HG02623 (cell line): ENCODE measurements at regions not wholly inside any gene's neighbourhood (a gene's known extent, or its start where the extent isn't known, plus 50 kb on each side); places are given as distances from the start of the nearest gene placed in this dataset.
A peak's percentile ranks its signal among the peaks of the same experiment; 100 is the strongest.
"Not testable (repeated sequence)": the region's sequence is repeated elsewhere in the genome, so short reads cannot be mapped to it uniquely, and the experiment has no call there.

ENCODE experiments used
- ATAC-seq: cut with Tn5 transposase; IDR thresholded peaks from one replicate; pipeline ENCODE4 v1.9.1; 2021; ENCODE audit warnings: moderate library complexity; ENCODE audit not compliant: unreplicated experiment

DNA sequence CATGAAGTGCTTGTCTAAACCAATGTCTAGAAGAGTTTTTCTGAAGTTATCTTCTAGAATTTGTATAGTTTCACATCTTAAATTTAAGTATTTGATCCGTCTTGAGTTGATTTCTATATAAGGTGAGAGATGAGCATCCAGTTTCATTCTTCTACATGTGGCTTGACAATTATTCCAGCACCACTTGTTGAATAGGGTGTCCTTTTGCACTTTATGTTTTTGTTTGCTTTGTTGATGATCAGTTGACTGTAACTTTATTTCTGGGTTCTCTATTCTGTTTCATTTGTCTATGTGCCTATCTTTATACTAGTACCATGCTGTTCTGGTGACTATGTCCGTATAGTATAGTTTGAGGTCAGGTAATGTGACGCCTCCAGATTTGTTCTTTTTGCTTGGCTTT is 426.6 kb upstream of the CHRM2 start:
- no peak for ATAC-seq

DNA sequence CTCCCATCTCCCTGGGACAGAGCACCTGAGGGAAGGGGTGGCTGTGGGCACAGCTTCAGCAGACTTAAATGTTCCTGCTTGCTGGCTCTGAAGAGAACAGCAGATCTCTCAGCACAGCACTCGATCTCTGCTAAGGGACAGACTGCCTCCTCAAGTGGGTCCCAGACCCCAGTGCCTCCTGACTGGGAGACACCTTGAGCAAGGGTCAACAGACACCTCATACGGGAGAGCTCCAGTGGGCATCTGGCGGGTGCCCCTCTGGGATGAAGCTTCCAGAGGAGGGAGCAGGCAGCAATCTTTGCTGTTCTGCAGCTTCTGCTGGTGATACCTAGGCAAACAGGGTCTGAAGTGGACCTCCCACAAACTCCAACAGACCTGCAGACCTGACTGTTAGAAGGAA is 436.7 kb upstream of the CHRM2 start:
- ATAC-seq, result not testable (repeated sequence)

DNA sequence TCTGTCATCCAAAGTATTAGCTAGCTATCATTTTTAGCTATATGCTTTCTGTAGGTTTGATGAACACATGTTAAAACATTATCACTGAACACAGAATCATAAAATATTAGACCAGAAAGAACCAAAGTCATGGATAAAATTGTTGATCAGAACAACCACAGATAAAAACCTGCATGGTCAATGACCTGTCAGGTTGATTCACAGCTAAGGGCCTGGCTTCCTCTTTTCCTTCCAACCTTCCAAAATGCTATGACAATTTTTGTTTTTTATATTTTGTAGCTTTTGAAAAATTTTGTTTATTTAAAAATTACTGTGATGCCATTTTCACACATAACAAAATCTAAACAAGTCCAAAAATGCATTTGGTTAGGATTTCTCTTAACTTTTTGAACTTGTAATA is 444.4 kb upstream of the CHRM2 start:
- no peak for ATAC-seq

DNA sequence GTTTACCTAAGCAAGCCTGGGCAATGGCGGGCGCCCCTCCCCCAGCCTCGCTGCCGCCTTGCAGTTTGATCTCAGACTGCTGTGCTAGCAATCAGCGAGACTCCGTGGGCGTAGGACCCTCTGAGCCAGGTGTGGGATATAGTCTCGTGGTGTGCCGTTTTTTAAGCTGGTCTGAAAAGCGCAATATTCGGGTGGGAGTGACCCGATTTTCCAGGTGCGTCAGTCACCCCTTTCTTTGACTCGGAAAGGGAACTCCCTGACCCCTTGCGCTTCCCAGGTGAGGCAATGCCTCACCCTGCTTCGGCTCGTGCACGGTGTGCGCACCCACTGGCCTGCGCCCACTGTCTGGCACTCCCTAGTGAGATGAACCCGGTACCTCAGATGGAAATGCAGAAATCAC is 442.6 kb upstream of the MTPN start:
- ATAC-seq, result not testable (repeated sequence)

DNA sequence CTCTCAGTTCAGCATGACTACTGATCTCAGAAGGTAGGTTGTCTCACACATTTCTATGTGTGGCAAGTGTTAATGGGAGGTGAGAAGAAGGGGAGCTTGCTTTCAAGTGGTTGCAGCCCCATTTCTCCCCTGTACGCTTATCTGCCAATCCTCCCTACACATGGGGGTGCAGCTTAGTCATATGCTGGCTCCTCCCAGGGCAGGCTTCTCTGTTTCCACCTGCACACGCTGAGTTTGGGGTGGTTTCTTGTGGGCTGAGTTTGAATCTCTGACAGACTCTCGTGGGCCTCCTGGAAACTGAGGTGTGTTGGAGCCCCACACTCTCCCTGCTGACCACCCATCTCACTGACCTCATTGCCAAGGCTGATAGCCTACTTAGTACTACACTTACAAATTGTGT is 435.8 kb upstream of the MTPN start:
- ATAC-seq, result no peak

DNA sequence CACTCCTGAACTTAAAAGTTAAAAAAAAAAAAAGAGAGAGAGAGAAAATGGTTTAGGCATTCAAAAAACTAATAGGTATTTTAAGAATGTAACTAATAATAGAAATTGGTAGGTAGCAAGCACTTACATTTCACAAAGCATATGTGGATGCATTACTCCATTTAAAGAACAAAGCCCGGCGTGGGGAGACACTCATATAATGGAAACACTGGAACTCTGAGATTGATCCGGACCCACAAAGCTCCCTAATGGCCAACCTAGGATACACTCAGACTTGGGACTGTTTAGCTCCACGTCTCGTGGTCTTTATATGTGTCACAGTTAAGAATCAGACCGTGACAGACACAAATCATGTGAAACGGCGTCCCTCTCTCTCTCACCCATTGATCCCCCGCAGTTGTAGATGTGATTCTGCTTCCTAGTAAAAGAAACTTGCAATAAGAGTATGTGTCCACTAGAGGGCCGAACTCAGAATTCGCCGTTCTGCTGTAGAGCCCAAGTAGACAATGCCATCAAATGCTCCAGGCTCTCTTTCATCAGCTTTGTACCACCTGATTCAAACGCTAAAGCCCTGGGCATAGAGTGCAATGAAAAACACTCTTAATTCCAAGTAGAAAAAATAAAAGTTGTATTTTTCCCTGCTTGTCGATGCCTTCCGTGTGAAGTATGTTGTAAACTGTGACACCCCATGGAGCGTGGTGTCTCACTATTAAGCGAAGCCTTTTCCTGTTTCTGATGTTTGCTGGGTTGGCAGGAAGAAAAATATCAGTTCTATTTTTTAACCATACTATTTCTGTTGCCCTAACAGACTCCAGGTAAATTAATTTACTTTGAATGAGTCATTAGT is 429.0 kb upstream of the MTPN start:
- peak; percentile 94 for ATAC-seq

DNA sequence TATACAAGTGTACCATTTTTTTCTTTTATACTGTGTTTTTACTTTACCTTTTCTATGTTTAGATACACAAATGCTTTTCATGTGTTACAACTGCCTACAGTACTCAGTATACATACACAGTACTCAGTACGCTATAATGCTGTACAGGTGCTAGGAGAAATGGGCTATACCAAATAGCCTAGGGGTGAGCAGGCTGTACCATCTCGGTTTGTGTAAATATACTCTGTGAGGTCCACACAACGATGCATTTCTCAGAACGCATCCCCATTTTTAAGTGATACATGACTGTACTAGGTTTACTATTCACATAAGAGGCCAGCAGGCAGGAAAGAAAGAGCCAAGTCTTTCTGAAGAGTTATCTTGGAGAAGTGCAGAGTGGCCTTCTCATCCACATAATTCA is 426.4 kb upstream of the MTPN start:
- ATAC-seq, result no peak

DNA sequence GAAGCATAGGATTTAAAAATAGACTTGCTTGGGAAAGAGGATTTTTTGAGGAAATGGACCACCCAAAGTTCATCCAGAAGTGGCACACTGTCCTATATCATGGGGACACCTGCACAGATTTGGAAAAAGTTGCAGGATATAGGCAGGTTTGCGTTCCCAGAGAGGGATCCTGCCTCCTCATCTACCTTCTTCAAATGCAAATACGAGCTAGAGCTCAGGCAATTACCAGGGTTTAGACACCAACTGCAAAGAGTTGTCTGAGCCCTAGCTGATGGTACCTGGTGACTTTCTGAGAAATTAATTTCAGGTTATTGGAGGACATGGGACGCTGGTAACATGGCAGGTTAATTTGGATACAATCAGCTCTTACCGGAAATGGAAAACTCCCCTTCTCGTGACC is 423.7 kb upstream of the MTPN start:
- ATAC-seq, result no peak

DNA sequence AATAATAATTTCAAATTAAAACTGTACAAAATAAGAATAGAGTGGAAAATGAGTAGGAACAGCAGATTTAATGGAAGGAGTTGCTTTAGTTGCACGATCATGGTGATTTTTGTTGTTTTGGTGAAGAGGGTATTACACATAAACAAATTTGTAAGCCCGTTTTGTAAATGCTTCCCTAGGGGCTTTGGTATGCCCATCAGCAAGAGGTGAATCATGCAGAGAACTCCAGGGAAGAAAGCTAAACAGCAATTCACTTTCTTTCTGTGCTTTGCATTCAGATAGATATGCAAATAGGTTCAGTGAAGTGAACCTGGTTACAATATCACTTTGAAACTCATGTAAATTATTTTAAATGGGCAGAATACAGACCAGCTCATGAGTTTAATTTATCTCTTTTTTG is 422.2 kb upstream of the MTPN start:
- no peak for ATAC-seq

DNA sequence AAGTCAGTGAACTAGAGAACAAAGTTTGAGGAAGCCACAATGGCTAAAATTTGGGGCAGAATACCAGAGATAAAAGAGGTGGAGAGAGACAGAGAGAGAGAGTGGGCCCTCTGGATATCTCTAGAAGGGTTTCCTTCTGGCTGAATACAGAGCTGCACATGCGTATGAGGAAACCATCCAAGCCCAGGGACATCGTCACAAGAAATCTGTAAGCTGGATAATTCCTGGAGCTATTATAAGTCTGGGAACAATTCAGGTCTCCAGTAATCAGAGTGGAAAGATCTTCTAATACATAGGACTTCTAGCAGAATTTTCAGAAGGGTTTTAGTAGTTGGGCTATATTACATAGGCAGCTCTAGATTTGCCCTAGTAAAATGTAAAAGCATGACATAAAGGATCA is 415.7 kb upstream of the MTPN start:
- ATAC-seq, result no peak

DNA sequence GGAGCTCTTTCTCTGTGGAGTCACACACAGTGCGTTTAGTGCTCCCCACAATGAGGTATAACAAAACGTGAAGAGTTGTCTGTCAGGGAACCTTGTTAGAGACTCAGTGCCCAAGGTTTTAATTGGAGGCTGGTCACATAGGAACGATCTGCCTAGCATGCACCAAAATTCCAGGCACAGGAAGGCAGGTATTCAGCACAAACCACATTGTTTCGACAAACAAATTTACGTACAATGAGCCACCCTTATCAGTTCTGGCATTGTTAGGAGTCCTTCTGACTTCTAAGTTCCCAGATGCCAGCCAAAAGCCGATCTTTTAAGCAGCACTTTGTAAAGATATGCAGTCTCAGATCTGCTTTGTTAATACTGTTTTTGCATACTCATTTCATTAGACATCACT is 414.2 kb upstream of the MTPN start:
- no peak for ATAC-seq

DNA sequence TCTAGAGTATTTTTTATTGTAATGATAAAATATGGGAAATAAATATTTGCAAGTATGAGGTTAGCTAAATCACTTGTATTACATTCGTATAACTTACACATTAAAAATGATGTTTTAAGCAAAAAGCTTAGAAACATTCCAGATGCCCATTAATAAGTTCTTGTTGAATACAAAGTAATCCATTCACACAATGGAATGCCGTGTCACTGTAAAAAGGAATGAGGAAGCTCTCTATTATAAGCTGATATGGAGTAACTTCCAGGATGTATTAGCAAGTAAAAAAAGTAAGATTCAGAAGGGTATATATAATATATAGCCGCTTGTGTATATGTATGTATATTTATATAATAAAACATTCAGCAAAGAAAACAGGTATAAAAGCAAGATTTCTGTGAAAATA is 412.8 kb upstream of the MTPN start:
- no peak for ATAC-seq

DNA sequence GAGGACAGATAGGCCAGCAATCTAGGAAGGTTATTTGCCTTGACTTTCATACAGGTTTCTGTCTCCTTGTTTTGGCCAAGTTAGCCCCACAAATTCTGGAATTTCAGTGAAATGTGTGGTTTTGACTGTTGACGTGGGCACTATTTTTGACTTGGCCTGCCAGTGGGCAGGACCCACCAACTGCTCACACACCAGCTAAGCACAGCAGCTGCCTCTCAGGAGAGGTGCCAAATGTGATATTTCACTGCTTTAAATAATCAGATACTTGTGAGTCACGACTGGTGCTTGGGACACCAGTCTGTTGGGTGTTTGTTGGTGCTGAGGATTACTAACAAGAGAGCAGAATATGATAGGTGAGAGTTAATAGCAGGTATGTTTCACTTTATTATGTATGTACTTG is 409.7 kb upstream of the MTPN start:
- ATAC-seq, result no peak

DNA sequence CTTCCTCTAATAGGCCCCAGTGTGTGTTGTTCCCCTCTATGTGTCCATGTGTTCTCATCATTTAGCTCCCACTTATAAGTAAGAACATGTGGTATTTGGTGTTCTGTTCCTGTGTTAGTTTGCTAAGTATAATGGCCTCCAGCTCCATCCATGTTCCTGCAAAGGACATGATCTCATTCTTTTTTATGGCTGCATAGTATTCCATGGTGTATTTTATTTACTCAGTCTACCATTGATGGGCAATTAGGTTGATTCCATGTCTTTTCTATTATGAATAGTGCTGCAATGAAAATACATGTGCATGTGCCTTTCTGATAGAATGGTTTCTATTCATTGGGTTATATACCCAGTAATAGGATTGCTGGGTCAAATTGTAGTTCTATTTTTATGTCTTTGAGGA is 394.2 kb upstream of the MTPN start:
- ATAC-seq, result not testable (repeated sequence)

DNA sequence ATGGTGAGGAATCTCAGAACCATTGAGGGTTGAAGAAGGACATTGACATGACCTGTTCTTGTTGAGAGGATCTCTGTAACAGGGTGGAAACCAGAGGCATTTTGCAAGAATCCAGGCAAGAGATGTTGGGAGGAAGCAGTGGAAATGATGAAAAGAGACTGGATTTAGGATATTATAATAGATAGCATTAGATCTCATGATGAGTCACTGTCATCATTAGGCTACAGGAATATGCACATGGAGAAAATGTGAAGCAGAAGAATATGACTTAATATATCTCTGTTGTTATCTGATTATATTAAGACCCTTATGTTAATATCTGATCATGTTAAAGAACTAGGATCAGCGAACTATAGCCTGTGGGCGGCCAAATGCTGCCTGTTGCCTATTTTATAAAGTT is 393.0 kb upstream of the MTPN start:
- no peak for ATAC-seq

DNA sequence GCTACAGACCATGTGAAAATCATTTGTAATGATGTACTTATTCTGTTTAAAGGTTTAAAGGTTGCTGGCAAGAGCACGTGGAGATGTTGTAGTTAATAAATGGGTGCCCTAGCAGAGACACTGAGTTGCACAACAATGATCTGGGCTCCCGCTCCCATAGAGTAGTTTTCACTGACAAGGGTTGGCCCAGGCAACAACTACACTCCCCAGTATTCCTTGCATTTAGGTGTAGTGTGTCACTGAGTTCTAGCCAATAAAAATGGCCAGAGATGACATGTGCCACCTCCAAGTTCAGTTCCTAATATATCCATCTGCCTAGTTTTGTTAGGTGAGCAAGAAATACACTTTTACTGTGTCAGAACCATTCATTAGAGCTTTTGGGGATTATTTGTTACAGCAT is 392.1 kb upstream of the MTPN start:
- no peak for ATAC-seq

DNA sequence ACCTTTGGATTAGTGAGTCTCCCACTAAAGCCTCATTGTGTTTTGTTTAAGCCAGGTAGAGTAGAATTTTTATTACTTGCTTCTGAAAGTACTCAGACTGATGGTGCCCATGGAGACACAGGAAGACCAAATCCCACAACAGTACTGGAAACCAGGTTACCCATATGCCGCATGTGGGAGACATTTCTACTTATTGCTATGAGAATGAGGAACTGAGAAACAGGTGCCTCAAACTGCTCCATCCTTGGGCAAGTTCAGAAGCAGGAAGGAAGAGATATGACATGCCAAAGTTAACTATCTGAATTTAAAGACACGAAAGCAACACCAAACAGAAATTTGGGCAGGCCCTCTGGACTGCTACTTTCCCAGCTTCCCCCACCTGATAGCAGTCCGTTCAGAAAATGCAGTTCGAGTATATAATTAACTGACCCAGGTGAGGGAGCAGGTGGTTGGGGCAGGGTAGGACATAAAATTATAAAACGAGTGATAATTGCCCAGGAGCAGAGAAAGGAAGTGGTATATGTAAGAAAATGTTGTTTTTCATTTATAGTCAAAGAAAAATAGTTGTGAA is 382.3 kb upstream of the MTPN start:
- peak; percentile 97 for ATAC-seq

DNA sequence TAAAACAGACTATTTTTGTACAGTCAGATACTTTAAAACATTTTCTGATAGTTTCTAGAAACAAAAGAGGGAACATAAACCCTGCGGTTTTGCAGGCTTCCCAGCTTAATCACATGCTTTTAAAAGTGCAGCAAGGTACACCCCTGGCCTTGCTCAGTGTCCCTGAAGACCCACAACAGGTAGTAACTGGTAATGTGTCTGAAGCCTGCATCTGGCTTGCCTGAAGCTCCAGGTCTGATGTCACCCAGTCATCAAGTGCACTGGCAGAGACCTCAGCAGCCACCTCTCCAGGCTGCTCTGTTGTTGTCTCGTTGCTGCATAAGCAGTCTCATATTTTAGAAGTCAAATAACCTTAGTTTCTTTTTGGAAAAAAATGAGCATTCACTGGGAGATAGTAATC is 376.1 kb upstream of the MTPN start:
- ATAC-seq, result peak; percentile 61

DNA sequence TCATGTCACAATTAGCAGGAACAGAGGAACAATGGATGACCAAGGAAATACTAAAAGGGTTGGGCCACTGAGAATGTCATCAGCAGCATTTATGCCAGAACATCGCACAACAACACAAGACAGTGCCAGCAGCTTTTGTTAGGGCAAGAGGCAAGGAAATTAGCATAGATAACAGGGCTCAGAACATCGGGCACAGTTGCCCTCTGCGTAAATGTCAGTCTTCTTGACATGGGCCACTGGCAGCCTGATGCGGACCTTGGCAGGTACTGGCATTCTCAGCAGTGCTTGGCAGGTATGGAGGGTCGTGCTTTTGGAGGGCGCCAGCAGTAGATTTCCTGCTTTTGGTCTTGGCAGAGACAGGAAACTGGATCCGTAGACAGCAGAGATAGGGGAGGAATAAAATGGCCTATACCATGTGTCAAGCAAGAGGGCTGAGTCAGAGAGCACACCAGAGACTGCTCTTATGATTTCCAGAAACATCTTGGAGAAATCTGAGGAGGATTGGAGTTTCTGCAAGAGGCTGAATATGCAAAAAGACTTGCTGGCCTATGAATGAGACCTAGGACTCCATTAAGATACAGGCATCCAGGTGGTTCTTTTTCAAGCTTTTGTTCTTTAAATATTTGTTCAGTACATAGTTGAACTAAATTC is 371.5 kb upstream of the MTPN start:
- ATAC-seq, result no peak

DNA sequence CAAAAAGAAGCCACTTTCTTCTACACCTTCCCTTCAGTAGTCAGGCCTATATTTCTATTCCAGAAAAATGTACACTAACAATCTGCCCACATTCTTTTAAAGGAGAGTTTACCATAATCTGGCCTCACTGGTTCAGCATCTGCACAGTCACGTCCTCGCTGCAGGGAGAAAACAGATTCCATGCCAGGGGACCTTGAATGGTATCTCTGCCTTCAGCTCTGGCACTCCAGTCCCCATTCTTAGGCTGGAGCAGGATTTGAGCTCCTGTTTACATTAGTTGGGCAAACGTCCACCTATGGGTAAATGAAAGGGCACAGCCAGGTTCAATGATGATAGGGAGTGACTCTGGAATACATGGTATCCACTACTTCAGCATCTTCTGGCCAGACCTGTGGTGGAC is 371.0 kb upstream of the MTPN start:
- no peak for ATAC-seq

DNA sequence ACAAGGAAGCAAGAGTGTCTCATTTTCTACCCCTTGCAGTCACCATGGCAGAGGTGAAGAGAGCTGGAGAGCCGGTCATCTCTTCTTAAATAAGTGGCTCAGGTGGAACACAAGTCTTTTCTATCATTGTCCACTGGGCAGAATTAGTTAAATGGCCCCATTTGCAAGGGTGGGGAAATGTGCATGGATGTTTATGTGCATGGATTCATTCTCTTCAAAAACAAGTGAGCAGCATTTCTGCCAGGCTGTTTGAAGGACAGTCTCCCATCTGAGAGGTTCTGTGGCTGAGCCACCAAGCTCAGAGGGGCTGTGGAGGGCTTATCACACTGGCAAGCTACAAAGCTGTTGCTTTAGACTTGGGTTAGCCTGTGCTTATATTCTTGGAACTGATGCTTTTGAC is 370.3 kb upstream of the MTPN start:
- ATAC-seq, result no peak

DNA sequence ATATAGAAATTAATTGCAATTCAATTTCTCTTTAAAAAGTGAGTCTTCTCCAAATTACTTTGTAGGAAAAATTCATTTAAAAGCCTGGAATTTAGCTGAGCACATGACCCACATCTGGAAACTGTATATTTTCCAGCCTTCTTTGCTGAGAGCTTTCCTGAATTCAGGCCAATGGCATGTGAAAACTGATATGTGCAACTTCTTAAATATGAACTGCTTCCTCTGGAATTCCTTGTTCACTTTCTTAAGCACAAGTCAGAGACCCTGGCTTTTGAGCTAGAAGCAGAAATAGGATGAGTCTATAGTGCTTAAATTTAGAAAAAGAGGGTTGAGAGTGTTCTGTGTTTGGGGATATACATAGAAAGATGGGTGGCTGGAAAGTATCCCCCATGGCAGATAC is 365.1 kb upstream of the MTPN start:
- no peak for ATAC-seq
